ENCODE measurements at regions not wholly inside any gene's neighbourhood (a gene's known extent, or its start where the extent isn't known, plus 50 kb on each side); places are given as distances from the start of the nearest gene placed in this dataset.

DNA sequence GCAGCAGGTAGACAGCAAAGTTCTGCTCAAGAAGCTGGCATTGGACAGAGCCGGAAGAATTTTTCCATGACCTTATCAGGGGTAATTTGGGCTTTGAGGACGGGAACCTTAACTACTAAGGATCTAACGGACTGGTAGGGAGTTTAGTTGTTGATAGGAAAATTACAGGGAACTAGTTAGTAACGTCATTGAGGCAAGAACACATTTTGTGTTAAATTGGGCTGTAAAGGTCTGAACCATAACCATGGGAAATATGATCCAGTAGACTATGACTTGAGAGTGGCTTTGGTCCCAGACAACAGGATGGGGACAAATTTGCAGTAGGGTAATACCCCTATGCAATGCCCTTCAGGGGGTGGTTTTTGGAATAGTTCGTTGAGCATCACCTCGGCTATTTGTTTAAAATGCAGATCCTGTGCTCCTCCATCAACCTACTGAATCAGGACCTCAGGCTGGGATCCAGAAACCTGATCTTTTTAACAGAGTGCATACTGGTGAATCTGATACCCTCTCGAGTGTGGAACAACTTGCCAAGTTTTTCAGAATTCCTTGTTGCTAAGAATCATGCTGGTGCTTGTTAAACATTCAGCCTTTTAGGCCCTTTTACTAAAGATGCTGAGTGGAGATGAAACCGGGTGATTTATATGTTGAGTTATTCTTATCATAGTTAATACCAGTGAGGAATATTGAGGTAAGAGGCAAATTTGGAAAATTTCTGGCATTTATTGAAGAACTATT is 255.1 kb downstream of the MAP2K6 start:
- H3F3A ChIP-seq (ENCODE audit: insufficient read depth, low read length, poor library complexity, severe bottlenecking) = no peaks in the 10 kb centered on the region

DNA sequence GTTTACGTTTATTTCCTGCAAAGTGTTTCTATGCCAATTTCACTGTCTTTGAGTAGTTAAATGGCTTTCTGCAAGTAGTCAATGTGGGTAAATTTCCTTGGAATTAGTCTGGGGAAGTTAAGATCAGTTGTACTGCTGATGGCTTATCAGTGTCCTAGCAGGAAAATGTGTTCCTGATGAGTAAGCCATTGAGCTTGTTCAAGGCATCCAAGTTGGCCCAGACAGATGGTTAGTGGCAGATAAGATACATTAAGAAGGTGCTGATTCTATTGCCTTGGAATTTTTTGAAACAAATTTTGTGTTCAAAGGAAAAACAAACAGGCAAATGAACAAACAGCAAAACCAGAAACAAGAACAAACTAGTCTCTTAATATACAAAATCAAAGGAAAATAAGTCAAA is 258.4 kb downstream of the MAP2K6 start:
- no peaks in the 10 kb centered on the region for H3K27me3 ChIP-seq (ENCODE audit: insufficient read depth, low read depth, low read length)
- no peaks in the 10 kb centered on the region for H3K9me3 ChIP-seq (ENCODE audit: low read length)
- no peak for TF ChIP-seq MXI1 (conservative IDR thresholded peaks at IDR 0.05; ENCODE audit: poor library complexity, severe bottlenecking)
- TF ChIP-seq, protein P1, sequence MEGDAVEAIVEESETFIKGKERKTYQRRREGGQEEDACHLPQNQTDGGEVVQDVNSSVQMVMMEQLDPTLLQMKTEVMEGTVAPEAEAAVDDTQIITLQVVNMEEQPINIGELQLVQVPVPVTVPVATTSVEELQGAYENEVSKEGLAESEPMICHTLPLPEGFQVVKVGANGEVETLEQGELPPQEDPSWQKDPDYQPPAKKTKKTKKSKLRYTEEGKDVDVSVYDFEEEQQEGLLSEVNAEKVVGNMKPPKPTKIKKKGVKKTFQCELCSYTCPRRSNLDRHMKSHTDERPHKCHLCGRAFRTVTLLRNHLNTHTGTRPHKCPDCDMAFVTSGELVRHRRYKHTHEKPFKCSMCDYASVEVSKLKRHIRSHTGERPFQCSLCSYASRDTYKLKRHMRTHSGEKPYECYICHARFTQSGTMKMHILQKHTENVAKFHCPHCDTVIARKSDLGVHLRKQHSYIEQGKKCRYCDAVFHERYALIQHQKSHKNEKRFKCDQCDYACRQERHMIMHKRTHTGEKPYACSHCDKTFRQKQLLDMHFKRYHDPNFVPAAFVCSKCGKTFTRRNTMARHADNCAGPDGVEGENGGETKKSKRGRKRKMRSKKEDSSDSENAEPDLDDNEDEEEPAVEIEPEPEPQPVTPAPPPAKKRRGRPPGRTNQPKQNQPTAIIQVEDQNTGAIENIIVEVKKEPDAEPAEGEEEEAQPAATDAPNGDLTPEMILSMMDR (IDR thresholded peaks at IDR 0.05; ENCODE audit: poor library complexity, severe bottlenecking) = no peak
- no peak for TF ChIP-seq TAF1 (IDR thresholded peaks at IDR 0.05; ENCODE audit: low read depth)
- TF ChIP-seq, protein P2, sequence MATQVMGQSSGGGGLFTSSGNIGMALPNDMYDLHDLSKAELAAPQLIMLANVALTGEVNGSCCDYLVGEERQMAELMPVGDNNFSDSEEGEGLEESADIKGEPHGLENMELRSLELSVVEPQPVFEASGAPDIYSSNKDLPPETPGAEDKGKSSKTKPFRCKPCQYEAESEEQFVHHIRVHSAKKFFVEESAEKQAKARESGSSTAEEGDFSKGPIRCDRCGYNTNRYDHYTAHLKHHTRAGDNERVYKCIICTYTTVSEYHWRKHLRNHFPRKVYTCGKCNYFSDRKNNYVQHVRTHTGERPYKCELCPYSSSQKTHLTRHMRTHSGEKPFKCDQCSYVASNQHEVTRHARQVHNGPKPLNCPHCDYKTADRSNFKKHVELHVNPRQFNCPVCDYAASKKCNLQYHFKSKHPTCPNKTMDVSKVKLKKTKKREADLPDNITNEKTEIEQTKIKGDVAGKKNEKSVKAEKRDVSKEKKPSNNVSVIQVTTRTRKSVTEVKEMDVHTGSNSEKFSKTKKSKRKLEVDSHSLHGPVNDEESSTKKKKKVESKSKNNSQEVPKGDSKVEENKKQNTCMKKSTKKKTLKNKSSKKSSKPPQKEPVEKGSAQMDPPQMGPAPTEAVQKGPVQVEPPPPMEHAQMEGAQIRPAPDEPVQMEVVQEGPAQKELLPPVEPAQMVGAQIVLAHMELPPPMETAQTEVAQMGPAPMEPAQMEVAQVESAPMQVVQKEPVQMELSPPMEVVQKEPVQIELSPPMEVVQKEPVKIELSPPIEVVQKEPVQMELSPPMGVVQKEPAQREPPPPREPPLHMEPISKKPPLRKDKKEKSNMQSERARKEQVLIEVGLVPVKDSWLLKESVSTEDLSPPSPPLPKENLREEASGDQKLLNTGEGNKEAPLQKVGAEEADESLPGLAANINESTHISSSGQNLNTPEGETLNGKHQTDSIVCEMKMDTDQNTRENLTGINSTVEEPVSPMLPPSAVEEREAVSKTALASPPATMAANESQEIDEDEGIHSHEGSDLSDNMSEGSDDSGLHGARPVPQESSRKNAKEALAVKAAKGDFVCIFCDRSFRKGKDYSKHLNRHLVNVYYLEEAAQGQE (IDR thresholded peaks at IDR 0.05; ENCODE audit: borderline replicate concordance) = no peak
- no peak for TF ChIP-seq EP300 (conservative IDR thresholded peaks at IDR 0.05; ENCODE audit: poor library complexity, severe bottlenecking)
- TF ChIP-seq POLR2AphosphoS5 (IDR thresholded peaks at IDR 0.05) = no peak
- no peak for TF ChIP-seq RAD21 (conservative IDR thresholded peaks at IDR 0.05)
- TF ChIP-seq EZH2 (IDR thresholded peaks at IDR 0.05; ENCODE audit: borderline replicate concordance, insufficient read depth, low read length, poor library complexity, severe bottlenecking) = no peak
- no peak for TF ChIP-seq SMC3 (conservative IDR thresholded peaks at IDR 0.05; ENCODE audit: poor library complexity)
- H3K9ac ChIP-seq (ENCODE audit: low read length) = no peak overlapping the region
- no peak overlapping the region for H3K27ac ChIP-seq (ENCODE audit: low read length)
- no peaks in the 10 kb centered on the region for H4K20me1 ChIP-seq (ENCODE audit: insufficient read depth)
- H3K36me3 ChIP-seq (ENCODE audit: insufficient read depth, low read length) = no peaks in the 10 kb centered on the region
- H3K9me2 ChIP-seq (ENCODE audit: insufficient read depth, low read length) = no peaks in the 10 kb centered on the region
- H3K4me3 ChIP-seq (ENCODE audit: low read length) = no peak overlapping the region
- H3K79me2 ChIP-seq (replicated peaks; ENCODE audit: insufficient read depth, low read length) = no peaks in the 10 kb centered on the region
- H2AFZ ChIP-seq (ENCODE audit: low read depth, low read length) = no peak overlapping the region
- no peak overlapping the region for H3K4me2 ChIP-seq (ENCODE audit: low read length)
- H3F3A ChIP-seq (ENCODE audit: insufficient read depth, low read length, poor library complexity, severe bottlenecking) = no peaks in the 10 kb centered on the region

More for the DNA sequence above, 255.1 kb downstream of the MAP2K6 start:
- Histone ChIP-seq H3K27ac (ENCODE audit: low read length) (no peak overlapping the region), H3K4me2 (ENCODE audit: low read length) (no peak overlapping the region), H3K9ac (ENCODE audit: low read length) (no peak overlapping the region), H3K9me3 (ENCODE audit: low read length) (no peaks in the 10 kb centered on the region), H3K27me3 (ENCODE audit: insufficient read depth, low read depth, low read length) (no peaks in the 10 kb centered on the region), H3K79me2 (replicated peaks; ENCODE audit: insufficient read depth, low read length) (no peaks in the 10 kb centered on the region), H3K9me2 (ENCODE audit: insufficient read depth, low read length) (no peaks in the 10 kb centered on the region), H3K4me3 (ENCODE audit: low read length) (no peak overlapping the region), H2AFZ (ENCODE audit: low read depth, low read length) (no peak overlapping the region), H4K20me1 (ENCODE audit: insufficient read depth) (no peaks in the 10 kb centered on the region), H3K36me3 (ENCODE audit: insufficient read depth, low read length) (no peaks in the 10 kb centered on the region)
- TF ChIP-seq, protein P1 (IDR thresholded peaks at IDR 0.05; ENCODE audit: poor library complexity, severe bottlenecking) = no peak
- TF ChIP-seq EZH2 (IDR thresholded peaks at IDR 0.05; ENCODE audit: borderline replicate concordance, insufficient read depth, low read length, poor library complexity, severe bottlenecking) (no peak), RAD21 (conservative IDR thresholded peaks at IDR 0.05) (no peak), SMC3 (conservative IDR thresholded peaks at IDR 0.05; ENCODE audit: poor library complexity) (no peak), POLR2AphosphoS5 (IDR thresholded peaks at IDR 0.05) (no peak), EP300 (conservative IDR thresholded peaks at IDR 0.05; ENCODE audit: poor library complexity, severe bottlenecking) (no peak), TAF1 (IDR thresholded peaks at IDR 0.05; ENCODE audit: low read depth) (no peak), MXI1 (conservative IDR thresholded peaks at IDR 0.05; ENCODE audit: poor library complexity, severe bottlenecking) (no peak)
- TF ChIP-seq, protein P2 (IDR thresholded peaks at IDR 0.05; ENCODE audit: borderline replicate concordance) = no peak
